ENCODE measurements at regions not wholly inside any gene's neighbourhood (a gene's known extent, or its start where the extent isn't known, plus 50 kb on each side); places are given as distances from the start of the nearest gene placed in this dataset.

- Histone ChIP-seq H3K9me3 (no peaks in the 10 kb centered on the region), H3K27ac (no peak overlapping the region), H3K27me3 (no peaks in the 10 kb centered on the region), H3K4me3 (no peak overlapping the region), H3K4me1 (no peaks in the 10 kb centered on the region), H3K36me3 (no peaks in the 10 kb centered on the region)
- WGBS, 2 donors (ENCODE audit: low coverage in 1 of 2) = 91 to 94% methylated on average over 2 of the region's 2 CpGs
- no peak for ATAC-seq
- no peak for TF ChIP-seq EP300 (IDR thresholded peaks at IDR 0.05)
- no peak for TF ChIP-seq CTCF (IDR thresholded peaks at IDR 0.05)
- TF ChIP-seq POLR2AphosphoS5 (IDR thresholded peaks at IDR 0.05) = no peak
- no peak for TF ChIP-seq POLR2A (IDR thresholded peaks at IDR 0.05)
Measured at GRCh38 chr2:145351864-145352425, 832.0 kb upstream of the ZEB2 start.

- H3K27me3 ChIP-seq = no peaks in the 10 kb centered on the region
- no peak overlapping the region for H3K4me3 ChIP-seq
- no peaks in the 10 kb centered on the region for H3K9me3 ChIP-seq
- H3K27ac ChIP-seq = no peak overlapping the region
- no peak for ATAC-seq
- no peaks in the 10 kb centered on the region for H3K4me1 ChIP-seq
- H3K36me3 ChIP-seq = no peaks in the 10 kb centered on the region
- TF ChIP-seq POLR2AphosphoS5 (IDR thresholded peaks at IDR 0.05) (no peak), EP300 (IDR thresholded peaks at IDR 0.05) (no peak), POLR2A (IDR thresholded peaks at IDR 0.05) (no peak), CTCF (IDR thresholded peaks at IDR 0.05) (no peak)
- 35 to 80% methylated on average over 3 of the region's 3 CpGs for WGBS, 2 donors (ENCODE audit: low coverage in 1 of 2)
Measured at GRCh38 chr2:145350011-145350410, 830.1 kb upstream of the ZEB2 start.

GRCh38 chr2:145344076-145344724 is 824.3 kb upstream of the ZEB2 start:
- no peak for ATAC-seq
- TF ChIP-seq CTCF (IDR thresholded peaks at IDR 0.05) = no peak
- TF ChIP-seq POLR2AphosphoS5 (IDR thresholded peaks at IDR 0.05) = no peak
- no peak for TF ChIP-seq EP300 (IDR thresholded peaks at IDR 0.05)
- no peak for TF ChIP-seq POLR2A (IDR thresholded peaks at IDR 0.05)
- Histone ChIP-seq H3K4me1 (no peaks in the 10 kb centered on the region), H3K27ac (no peak overlapping the region), H3K27me3 (no peaks in the 10 kb centered on the region), H3K9me3 (no peaks in the 10 kb centered on the region), H3K4me3 (no peak overlapping the region), H3K36me3 (no peaks in the 10 kb centered on the region)

GRCh38 chr2:145343287-145343686 is 823.4 kb upstream of the ZEB2 start:
- Histone ChIP-seq H3K27me3 (no peaks in the 10 kb centered on the region), H3K4me1 (no peaks in the 10 kb centered on the region), H3K36me3 (no peaks in the 10 kb centered on the region), H3K27ac (no peak overlapping the region), H3K4me3 (no peak overlapping the region), H3K9me3 (no peaks in the 10 kb centered on the region)
- ATAC-seq = no peak
- 50 to 60% methylated on average over 2 of the region's 2 CpGs for WGBS, 2 donors (ENCODE audit: low coverage in 1 of 2)
- TF ChIP-seq POLR2AphosphoS5 (IDR thresholded peaks at IDR 0.05) (no peak), CTCF (IDR thresholded peaks at IDR 0.05) (no peak), EP300 (IDR thresholded peaks at IDR 0.05) (no peak)

GRCh38 chr2:145341536-145341935 is 821.6 kb upstream of the ZEB2 start:
- Histone ChIP-seq H3K4me3 (no peak overlapping the region), H3K27me3 (no peaks in the 10 kb centered on the region), H3K27ac (no peak overlapping the region), H3K4me1 (no peaks in the 10 kb centered on the region), H3K36me3 (no peaks in the 10 kb centered on the region), H3K9me3 (no peaks in the 10 kb centered on the region)
- TF ChIP-seq EP300 (IDR thresholded peaks at IDR 0.05) (no peak), POLR2A (IDR thresholded peaks at IDR 0.05) (no peak), CTCF (IDR thresholded peaks at IDR 0.05) (no peak), POLR2AphosphoS5 (IDR thresholded peaks at IDR 0.05) (no peak)
- 85 to 91% methylated on average over 2 of the region's 2 CpGs for WGBS, 2 donors (ENCODE audit: low coverage in 1 of 2)
- no peak for ATAC-seq
